ENCODE measurements at regions not wholly inside any gene's neighbourhood (a gene's known extent, or its start where the extent isn't known, plus 50 kb on each side); places are given as distances from the start of the nearest gene placed in this dataset.

- intact Hi-C loops (cut with DNase I): no loop called here
- Histone ChIP-seq H3K27ac (ENCODE audit: low read depth in 2 of 2, low read length in 2 of 2) (no peak overlapping the region), H3K36me3 (ENCODE audit: control insufficient read depth in 2 of 3, insufficient read depth in 3 of 3, low read length in 3 of 3) (no peaks in the 10 kb centered on the region), H3K4me3 (ENCODE audit: low read length in 3 of 3) (no peak overlapping the region), H3K27me3 (ENCODE audit: control insufficient read depth, insufficient read depth, low read length) (peaks cover 4% of the 10 kb centered on the region), H3K4me1 (ENCODE audit: control insufficient read depth in 2 of 3, insufficient read depth in 2 of 3, low read depth in 1 of 3, low read length in 3 of 3) (peaks cover 0 to 10% (median 0%) of the 10 kb centered on the region in 3 donors), H3K9me3 (ENCODE audit: control insufficient read depth in 2 of 3, insufficient read depth in 1 of 3, low read length in 3 of 3) (no peaks in the 10 kb centered on the region), H3K9ac (ENCODE audit: low read length in 3 of 3) (no peak overlapping the region)
- TF ChIP-seq, protein P1, sequence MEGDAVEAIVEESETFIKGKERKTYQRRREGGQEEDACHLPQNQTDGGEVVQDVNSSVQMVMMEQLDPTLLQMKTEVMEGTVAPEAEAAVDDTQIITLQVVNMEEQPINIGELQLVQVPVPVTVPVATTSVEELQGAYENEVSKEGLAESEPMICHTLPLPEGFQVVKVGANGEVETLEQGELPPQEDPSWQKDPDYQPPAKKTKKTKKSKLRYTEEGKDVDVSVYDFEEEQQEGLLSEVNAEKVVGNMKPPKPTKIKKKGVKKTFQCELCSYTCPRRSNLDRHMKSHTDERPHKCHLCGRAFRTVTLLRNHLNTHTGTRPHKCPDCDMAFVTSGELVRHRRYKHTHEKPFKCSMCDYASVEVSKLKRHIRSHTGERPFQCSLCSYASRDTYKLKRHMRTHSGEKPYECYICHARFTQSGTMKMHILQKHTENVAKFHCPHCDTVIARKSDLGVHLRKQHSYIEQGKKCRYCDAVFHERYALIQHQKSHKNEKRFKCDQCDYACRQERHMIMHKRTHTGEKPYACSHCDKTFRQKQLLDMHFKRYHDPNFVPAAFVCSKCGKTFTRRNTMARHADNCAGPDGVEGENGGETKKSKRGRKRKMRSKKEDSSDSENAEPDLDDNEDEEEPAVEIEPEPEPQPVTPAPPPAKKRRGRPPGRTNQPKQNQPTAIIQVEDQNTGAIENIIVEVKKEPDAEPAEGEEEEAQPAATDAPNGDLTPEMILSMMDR (IDR thresholded peaks at IDR 0.05; ENCODE audit: borderline replicate concordance, extremely low read depth, insufficient read depth): no peak
- DNase-seq (peak in 1 of 5 donors; percentile 64), FAIRE-seq (no peak)
Observed at GRCh38 chr14:104431929-104432541, 147.5 kb upstream of the C14orf180 start.

- no peaks in the 10 kb centered on the region for H3K36me3 ChIP-seq (ENCODE audit: control insufficient read depth in 2 of 3, insufficient read depth in 3 of 3, low read length in 3 of 3)
- H3K4me3 ChIP-seq (ENCODE audit: low read length in 3 of 3): no peak overlapping the region
- no peak overlapping the region for H3K27ac ChIP-seq (ENCODE audit: low read depth in 2 of 2, low read length in 2 of 2)
- TF ChIP-seq, protein P1 (IDR thresholded peaks at IDR 0.05; ENCODE audit: borderline replicate concordance, extremely low read depth, insufficient read depth): no peak
- no peak overlapping the region for H3K9ac ChIP-seq (ENCODE audit: low read length in 3 of 3)
- intact Hi-C loops (cut with DNase I): no loop called here
- no peak for FAIRE-seq
- no peaks in the 10 kb centered on the region for H3K9me3 ChIP-seq (ENCODE audit: control insufficient read depth in 2 of 3, insufficient read depth in 1 of 3, low read length in 3 of 3)
- peaks cover 0 to 13% (median 0%) of the 10 kb centered on the region in 3 donors for H3K4me1 ChIP-seq (ENCODE audit: control insufficient read depth in 2 of 3, insufficient read depth in 2 of 3, low read depth in 1 of 3, low read length in 3 of 3)
- no peak for DNase-seq
- peaks cover 4% of the 10 kb centered on the region for H3K27me3 ChIP-seq (ENCODE audit: control insufficient read depth, insufficient read depth, low read length)
Observed at GRCh38 chr14:104432611-104433231, 146.8 kb upstream of the C14orf180 start.

- Histone ChIP-seq H3K4me3 (ENCODE audit: low read length in 3 of 3) (no peak overlapping the region), H3K9me3 (ENCODE audit: control insufficient read depth in 2 of 3, insufficient read depth in 1 of 3, low read length in 3 of 3) (no peaks in the 10 kb centered on the region), H3K27ac (ENCODE audit: low read depth in 2 of 2, low read length in 2 of 2) (no peak overlapping the region), H3K9ac (ENCODE audit: low read length in 3 of 3) (no peak overlapping the region), H3K36me3 (ENCODE audit: control insufficient read depth in 2 of 3, insufficient read depth in 3 of 3, low read length in 3 of 3) (no peaks in the 10 kb centered on the region), H3K4me1 (ENCODE audit: control insufficient read depth in 2 of 3, insufficient read depth in 2 of 3, low read depth in 1 of 3, low read length in 3 of 3) (peaks cover 0 to 13% (median 0%) of the 10 kb centered on the region in 3 donors), H3K27me3 (ENCODE audit: control insufficient read depth, insufficient read depth, low read length) (peaks cover 3% of the 10 kb centered on the region)
- no peak for DNase-seq
- intact Hi-C loops (cut with DNase I): no loop called here
- no peak for FAIRE-seq
- TF ChIP-seq, protein P1 (IDR thresholded peaks at IDR 0.05; ENCODE audit: borderline replicate concordance, extremely low read depth, insufficient read depth): no peak
Observed at GRCh38 chr14:104433401-104434213, 146.0 kb upstream of the C14orf180 start.
